Small intestine (tissue), 7 donors: ENCODE measurements at regions not wholly inside any gene's neighbourhood (a gene's known extent, or its start where the extent isn't known, plus 50 kb on each side); places are given as distances from the start of the nearest gene placed in this dataset.

Experiments used
- DNase-seq, 2 donors: peaks; one replicate each; pipeline versions ENCODE4 v3.0.0 to v3.0.0-alpha.2; 2013
- FAIRE-seq: peaks from 2 replicates; lab custom pipeline; 2012; peaks lifted over from hg19 to GRCh38; lab: Jason Lieb, UNC
- H3K27ac ChIP-seq, 3 donors: one replicate each; pipeline ENCODE4 v1.5.1; 2013; ENCODE audit warnings: low read length in 2 of 3, mild to moderate bottlenecking in 2 of 3, control low read depth in 1 of 3, inconsistent platforms in 1 of 3, low read depth in 1 of 3, moderate library complexity in 1 of 3
- H3K27me3 ChIP-seq, 3 donors: one replicate each; pipeline ENCODE4 v1.6.1; 2013; ENCODE audit warnings: low read length in 3 of 3, inconsistent platforms in 1 of 3; ENCODE audit not compliant: control insufficient read depth in 3 of 3, insufficient read depth in 3 of 3
- H3K36me3 ChIP-seq, 3 donors: one replicate each; pipeline ENCODE4 v1.6.1; 2013; ENCODE audit warnings: low read length in 3 of 3, inconsistent platforms in 1 of 3, low read depth in 1 of 3, mild to moderate bottlenecking in 1 of 3, moderate library complexity in 1 of 3; ENCODE audit not compliant: control insufficient read depth in 3 of 3, insufficient read depth in 2 of 3
- H3K4me1 ChIP-seq, 3 donors: one replicate each; pipeline ENCODE4 v1.6.1; 2013; ENCODE audit warnings: low read length in 2 of 3, inconsistent platforms in 1 of 3, low read depth in 1 of 3, mild to moderate bottlenecking in 1 of 3, moderate library complexity in 1 of 3; ENCODE audit not compliant: control insufficient read depth in 3 of 3, insufficient read depth in 2 of 3
- H3K4me3 ChIP-seq, 3 donors: one replicate each; pipeline ENCODE4 v1.5.1; 2013; ENCODE audit warnings: low read length in 3 of 3, control low read depth in 1 of 3, inconsistent platforms in 1 of 3, low read depth in 1 of 3, mild to moderate bottlenecking in 1 of 3, moderate library complexity in 1 of 3
- H3K9me3 ChIP-seq, 2 donors: one replicate each; pipeline ENCODE4 v1.6.1; 2013; ENCODE audit warnings: low read depth in 1 of 2, low read length in 1 of 2; ENCODE audit not compliant: control insufficient read depth in 2 of 2, insufficient read depth in 1 of 2
- WGBS, 3 donors: extraction: QIAGEN DNeasy Blood & Tissue Kit; methylation state at CpG; one replicate each; pipeline ENCODE4 v1.1.7; 2013; 5-methylcytosine and 5-hydroxymethylcytosine counted together
- donor health status: healthy with polysubstance abuse.
- donor health status: control.
- donor health status: control.
- donor health status: Bipolar disorder and iron deficiency.
- donor health status: healthy.

- Histone ChIP-seq H3K36me3 (no peaks in the 10 kb centered on the region), H3K4me1 (no peaks in the 10 kb centered on the region), H3K27me3 (no peaks in the 10 kb centered on the region), H3K27ac (no peak overlapping the region), H3K4me3 (no peak overlapping the region), H3K9me3 (no peaks in the 10 kb centered on the region)
- DNase-seq: no peak
- no peak for FAIRE-seq
Measured at GRCh38 chr2:116696903-116697302, 1117.6 kb upstream of the DDX18 start.

DNA sequence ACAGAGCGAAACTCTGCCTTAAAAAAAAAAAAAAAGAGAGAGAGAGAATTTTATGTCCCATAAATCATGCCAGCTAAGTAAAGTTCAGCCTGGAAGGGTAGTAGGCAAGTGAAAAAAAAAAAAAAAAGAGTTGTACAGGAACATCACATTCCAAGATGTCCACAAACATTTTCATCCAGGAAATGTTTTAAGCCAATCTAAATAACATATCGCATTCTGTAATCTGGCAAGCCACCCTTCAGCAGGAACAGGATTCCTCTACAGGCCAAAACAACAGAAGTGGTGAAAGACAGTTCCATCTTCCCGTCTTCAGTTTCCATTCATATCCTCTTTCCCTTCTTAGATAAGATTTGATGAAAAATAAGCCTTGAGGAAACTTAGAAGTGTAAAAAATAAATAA lies 1108.1 kb upstream of the DDX18 start:
- Histone ChIP-seq H3K9me3 (no peaks in the 10 kb centered on the region), H3K36me3 (no peaks in the 10 kb centered on the region), H3K27me3 (no peaks in the 10 kb centered on the region), H3K4me3 (no peak overlapping the region), H3K27ac (no peak overlapping the region), H3K4me1 (no peaks in the 10 kb centered on the region)
- DNase-seq (no peak), FAIRE-seq (no peak)
- 82 to 88% (median 87%) methylated on average over 3 of the region's 3 CpGs for WGBS, 3 donors

DNA sequence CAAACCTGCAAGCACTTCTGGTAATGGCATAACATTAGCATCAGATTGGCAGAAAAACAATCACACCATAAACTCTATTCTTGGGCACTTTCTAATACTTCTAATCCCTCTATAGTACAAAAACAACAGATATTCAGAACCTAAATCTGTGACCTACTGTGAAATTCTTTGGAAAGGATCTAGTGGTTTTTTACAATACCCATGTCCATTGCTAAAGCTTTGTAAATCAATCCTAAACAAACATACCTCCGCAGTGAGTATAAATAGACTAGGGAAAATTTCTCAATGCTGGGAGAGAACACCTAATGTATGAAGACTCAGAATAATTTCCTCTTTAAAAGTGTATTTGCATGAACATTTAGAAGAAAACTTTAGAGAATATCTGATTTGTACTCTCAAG lies 1098.5 kb upstream of the DDX18 start:
- 74 to 85% (median 77%) methylated on average over 1 of the region's 1 CpG for WGBS, 3 donors
- Histone ChIP-seq H3K36me3 (no peaks in the 10 kb centered on the region), H3K27me3 (no peaks in the 10 kb centered on the region), H3K9me3 (no peaks in the 10 kb centered on the region), H3K27ac (no peak overlapping the region), H3K4me1 (no peaks in the 10 kb centered on the region), H3K4me3 (no peak overlapping the region)
- FAIRE-seq: no peak
- DNase-seq: no peak

DNA sequence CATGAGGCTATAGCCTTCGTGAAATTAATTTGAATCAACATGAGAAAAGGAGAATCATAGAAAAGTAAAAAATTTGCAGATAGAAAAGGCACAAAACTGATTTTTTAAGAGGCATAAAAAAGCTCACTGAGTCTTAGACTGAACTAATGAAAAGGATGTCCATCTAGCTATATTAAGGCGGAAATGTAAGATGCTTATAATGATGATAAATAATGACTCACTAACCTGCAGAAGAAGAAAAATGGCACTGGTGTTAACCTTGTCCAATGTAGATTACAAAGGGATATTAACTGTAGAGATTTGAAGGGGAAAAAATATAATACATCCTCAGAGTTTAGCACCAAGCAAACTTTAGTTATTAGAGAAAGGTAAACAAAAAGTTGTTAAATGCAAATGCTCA lies 1098.0 kb upstream of the DDX18 start:
- WGBS, 3 donors: 87 to 91% (median 89%) methylated on average over 2 of the region's 2 CpGs
- Histone ChIP-seq H3K27ac (no peak overlapping the region), H3K36me3 (no peaks in the 10 kb centered on the region), H3K4me3 (no peak overlapping the region), H3K4me1 (no peaks in the 10 kb centered on the region), H3K27me3 (no peaks in the 10 kb centered on the region), H3K9me3 (no peaks in the 10 kb centered on the region)
- DNase-seq (no peak), FAIRE-seq (no peak)

GRCh38 chr2:116717832-116718231 lies 1096.7 kb upstream of the DDX18 start:
- WGBS, 3 donors: 82 to 88% (median 87%) methylated on average over 4 of the region's 4 CpGs
- FAIRE-seq: no peak
- DNase-seq: no peak
- no peak overlapping the region for H3K4me3 ChIP-seq
- no peak overlapping the region for H3K27ac ChIP-seq
- H3K9me3 ChIP-seq: peaks cover 0 to under 1% of the 10 kb centered on the region in 2 donors
- no peaks in the 10 kb centered on the region for H3K36me3 ChIP-seq
- H3K27me3 ChIP-seq: no peaks in the 10 kb centered on the region
- H3K4me1 ChIP-seq: no peaks in the 10 kb centered on the region

DNA sequence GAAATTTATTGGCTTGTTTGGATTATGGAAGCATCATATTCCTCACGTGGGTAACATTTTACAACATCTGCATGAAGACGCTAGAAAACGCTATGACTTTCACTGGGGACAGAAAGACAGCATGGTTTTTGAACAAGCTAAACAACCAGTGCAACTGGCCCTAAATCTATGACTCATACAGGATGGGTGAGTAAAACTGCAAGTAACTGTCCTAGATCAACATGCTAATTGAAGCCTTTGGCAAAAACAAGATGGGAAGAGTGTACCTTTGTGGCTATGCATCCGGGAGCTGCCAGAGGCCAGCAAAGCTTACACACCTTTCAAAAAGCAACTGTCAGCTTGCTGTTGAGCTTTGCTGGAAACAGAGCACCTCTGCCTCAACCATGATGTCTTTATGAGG lies 1096.0 kb upstream of the DDX18 start:
- no peak for FAIRE-seq
- WGBS, 3 donors: 77 to 85% (median 81%) methylated on average over 4 of the region's 4 CpGs
- H3K27me3 ChIP-seq: no peaks in the 10 kb centered on the region

DNA sequence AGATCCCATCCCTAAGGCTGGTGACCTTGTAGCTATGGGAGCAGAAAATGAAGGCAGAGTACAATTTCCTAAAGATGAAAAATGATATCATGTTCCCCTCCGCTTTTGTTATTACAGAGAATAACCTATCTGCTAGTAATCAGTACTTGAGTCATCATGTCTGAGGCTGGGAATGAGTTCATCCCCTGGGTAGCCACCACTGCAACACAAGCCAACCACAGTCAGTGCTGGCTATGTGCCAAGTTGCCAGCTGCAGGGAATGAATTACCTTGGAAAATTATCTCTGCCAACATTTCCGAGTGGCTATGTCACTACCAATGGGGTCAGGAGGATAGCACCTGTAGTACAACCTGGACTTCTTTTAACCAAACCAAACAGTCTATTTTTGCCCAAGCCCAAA lies 1094.7 kb upstream of the DDX18 start:
- Histone ChIP-seq H3K9me3 (peaks cover 0 to 3% of the 10 kb centered on the region in 2 donors), H3K36me3 (no peaks in the 10 kb centered on the region), H3K27ac (no peak overlapping the region), H3K4me1 (no peaks in the 10 kb centered on the region), H3K4me3 (no peak overlapping the region), H3K27me3 (no peaks in the 10 kb centered on the region)
- DNase-seq (peak in 1 of 2 donors; percentile 4), FAIRE-seq (no peak)
- WGBS, 3 donors: 12 to 54% (median 51%) methylated on average over 2 of the region's 2 CpGs

More for the DNA sequence above, 1096.0 kb upstream of the DDX18 start:
- no peak overlapping the region for H3K27ac ChIP-seq
- no peak overlapping the region for H3K4me3 ChIP-seq
- no peak for DNase-seq
- H3K36me3 ChIP-seq: no peaks in the 10 kb centered on the region
- H3K9me3 ChIP-seq: peaks cover 0 to 3% of the 10 kb centered on the region in 2 donors
- H3K4me1 ChIP-seq: no peaks in the 10 kb centered on the region

GRCh38 chr2:116724550-116724949 lies 1089.9 kb upstream of the DDX18 start:
- WGBS, 3 donors: 67 to 76% (median 67%) methylated on average over 1 of the region's 1 CpG
- Histone ChIP-seq H3K27me3 (no peaks in the 10 kb centered on the region), H3K9me3 (peaks cover 0 to 3% of the 10 kb centered on the region in 2 donors), H3K27ac (no peak overlapping the region), H3K36me3 (no peaks in the 10 kb centered on the region), H3K4me3 (no peak overlapping the region), H3K4me1 (no peaks in the 10 kb centered on the region)
- DNase-seq: no peak
- no peak for FAIRE-seq

GRCh38 chr2:116732322-116732721 lies 1082.2 kb upstream of the DDX18 start:
- DNase-seq: no peak
- Histone ChIP-seq H3K27me3 (no peaks in the 10 kb centered on the region), H3K9me3 (no peaks in the 10 kb centered on the region), H3K4me1 (no peaks in the 10 kb centered on the region), H3K36me3 (no peaks in the 10 kb centered on the region), H3K27ac (no peak overlapping the region), H3K4me3 (no peak overlapping the region)
- FAIRE-seq: no peak
- WGBS, 3 donors: 95 to 96% (median 95%) methylated on average over 4 of the region's 4 CpGs
